ENCODE measurements at regions not wholly inside any gene's neighbourhood (a gene's known extent, or its start where the extent isn't known, plus 50 kb on each side); places are given as distances from the start of the nearest gene placed in this dataset.

DNA sequence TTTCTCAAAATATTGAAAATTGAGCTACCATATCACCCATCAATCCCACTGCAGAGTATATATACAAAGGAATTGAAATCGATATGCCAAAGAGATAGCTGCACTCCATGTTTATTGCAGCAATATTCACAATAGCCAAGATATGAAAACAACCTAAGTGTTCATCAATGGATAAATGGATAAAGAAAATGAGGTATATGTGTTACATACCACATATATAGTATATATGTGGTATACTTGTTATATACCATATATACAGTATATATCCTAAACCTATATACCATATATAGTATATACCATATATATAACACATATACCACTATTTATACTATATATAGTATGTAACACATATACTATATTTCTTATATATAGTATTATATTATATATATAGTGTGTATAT is 313.3 kb downstream of the ZNF608 start:
- Histone ChIP-seq H3K9ac (ENCODE audit: insufficient read depth in 1 of 2, low read depth in 2 of 2, low read length in 2 of 2) (no peak overlapping the region), H3K36me3 (ENCODE audit: control insufficient read depth, insufficient read depth, low read length) (no peaks in the 10 kb centered on the region), H3K27me3 (ENCODE audit: control insufficient read depth in 2 of 2, insufficient read depth in 2 of 2, low read length in 2 of 2) (no peaks in the 10 kb centered on the region), H3K4me2 (ENCODE audit: insufficient read depth, low read length) (no peak overlapping the region), H3K9me1 (ENCODE audit: control insufficient read depth, insufficient read depth, low read length) (no peaks in the 10 kb centered on the region), H3K79me2 (ENCODE audit: control insufficient read depth, insufficient read depth, low read length) (no peaks in the 10 kb centered on the region), H3K4me1 (replicated peaks in 1 of 2; ENCODE audit: control insufficient read depth in 2 of 2, insufficient read depth in 2 of 2, low read length in 2 of 2) (no peaks in the 10 kb centered on the region), H3K27ac (ENCODE audit: extremely low read depth, low read depth, low read length) (no peak overlapping the region), H3K9me3 (replicated peaks; ENCODE audit: control insufficient read depth, insufficient read depth, low read depth, low read length) (no peaks in the 10 kb centered on the region), H3K4me3 (no peak overlapping the region), H2AFZ (ENCODE audit: low read depth, low read length) (no peak overlapping the region), H4K20me1 (replicated peaks; ENCODE audit: control insufficient read depth, insufficient read depth, low read length) (no peaks in the 10 kb centered on the region)
- CTCF ChIA-PET (ENCODE audit: low intra/inter-chr PET ratio): no interaction called here
- DNase-seq (ENCODE audit: extremely low read depth in 1 of 4, low spot score in 3 of 4) (no peak), ATAC-seq (no peak), FAIRE-seq (no peak)
- WGBS (ENCODE audit: insufficient coverage, low coverage, missing lambda C conversion rate): 0% methylated on average over 1 of the region's 1 CpG
- intact Hi-C loops (cut with micrococcal nuclease) (no loop called here), in situ Hi-C loops (cut with MboI) (no loop called here)
- no TSS peak for BruUV-seq (replicated peaks)
- POLR2A ChIA-PET: interaction anchor here (0.7 kb wide), 1 partner anchor 1862 kb away, joined by 3 read pairs; no protein-coding TSS in a partner anchor
- TF ChIP-seq HMGN3 (IDR thresholded peaks at IDR 0.05; ENCODE audit: borderline replicate concordance, extremely low read depth, insufficient read length, low read depth, low read length) (no peak), BRD4 (IDR thresholded peaks at IDR 0.05) (no peak), XRCC4 (IDR thresholded peaks at IDR 0.05; ENCODE audit: extremely low read depth, insufficient read depth, insufficient read length) (no peak)

DNA sequence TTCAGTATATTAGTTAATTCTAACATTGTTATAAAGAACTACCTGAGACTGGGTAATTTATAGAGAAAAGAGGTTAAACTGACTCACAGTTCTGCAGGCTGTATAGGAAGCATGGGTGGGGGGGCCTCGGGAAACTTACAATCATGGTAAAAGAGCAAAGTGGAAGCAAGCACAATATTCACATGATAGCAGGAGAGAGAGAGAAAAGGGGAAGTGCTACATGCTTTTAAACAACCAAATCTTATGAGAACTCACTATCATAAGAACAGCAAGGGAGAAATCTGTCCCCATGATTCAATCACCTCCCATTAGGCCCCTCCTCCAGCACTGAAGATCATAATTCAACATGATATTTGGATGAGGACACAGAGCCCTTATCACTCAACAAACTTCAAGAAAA is 324.9 kb downstream of the ZNF608 start:
- in situ Hi-C loops (cut with MboI) (no loop called here), intact Hi-C loops (cut with micrococcal nuclease) (no loop called here)
- H3K9me3 ChIP-seq (replicated peaks; ENCODE audit: control insufficient read depth, insufficient read depth, low read depth, low read length): no peaks in the 10 kb centered on the region
- no peak overlapping the region for H3K9ac ChIP-seq (ENCODE audit: insufficient read depth in 1 of 2, low read depth in 2 of 2, low read length in 2 of 2)
- no peak overlapping the region for H3K4me3 ChIP-seq
- no peak for FAIRE-seq
- TF ChIP-seq NFXL1 (CRISPR knock-in tag; IDR thresholded peaks at IDR 0.05) (no peak), ZKSCAN3 (CRISPR knock-in tag; IDR thresholded peaks at IDR 0.05) (no peak)
- BruUV-seq (replicated peaks): no TSS peak
- H2AFZ ChIP-seq (ENCODE audit: low read depth, low read length): no peak overlapping the region
- no peak for ATAC-seq
- no peaks in the 10 kb centered on the region for H4K20me1 ChIP-seq (replicated peaks; ENCODE audit: control insufficient read depth, insufficient read depth, low read length)
- H3K27me3 ChIP-seq (ENCODE audit: control insufficient read depth in 2 of 2, insufficient read depth in 2 of 2, low read length in 2 of 2): no peaks in the 10 kb centered on the region
- no peak overlapping the region for H3K4me2 ChIP-seq (ENCODE audit: insufficient read depth, low read length)
- POLR2A ChIA-PET: no interaction called here
- no peaks in the 10 kb centered on the region for H3K36me3 ChIP-seq (ENCODE audit: control insufficient read depth, insufficient read depth, low read length)
- CTCF ChIA-PET (ENCODE audit: low intra/inter-chr PET ratio): no interaction called here
- H3K4me1 ChIP-seq (replicated peaks in 1 of 2; ENCODE audit: control insufficient read depth in 2 of 2, insufficient read depth in 2 of 2, low read length in 2 of 2): no peaks in the 10 kb centered on the region
- DNase-seq (ENCODE audit: extremely low read depth in 1 of 4, low spot score in 3 of 4): no peak
- H3K27ac ChIP-seq (ENCODE audit: extremely low read depth, low read depth, low read length): no peak overlapping the region
- no peaks in the 10 kb centered on the region for H3K9me1 ChIP-seq (ENCODE audit: control insufficient read depth, insufficient read depth, low read length)
- WGBS (ENCODE audit: insufficient coverage, low coverage, missing lambda C conversion rate): no CpG with 5 or more reads among the region's 1 CpG
- H3K79me2 ChIP-seq (ENCODE audit: control insufficient read depth, insufficient read depth, low read length): no peaks in the 10 kb centered on the region

Data from K562 (cell line).